ENCODE measurements at regions not wholly inside any gene's neighbourhood (a gene's known extent, or its start where the extent isn't known, plus 50 kb on each side); places are given as distances from the start of the nearest gene placed in this dataset.

DNA sequence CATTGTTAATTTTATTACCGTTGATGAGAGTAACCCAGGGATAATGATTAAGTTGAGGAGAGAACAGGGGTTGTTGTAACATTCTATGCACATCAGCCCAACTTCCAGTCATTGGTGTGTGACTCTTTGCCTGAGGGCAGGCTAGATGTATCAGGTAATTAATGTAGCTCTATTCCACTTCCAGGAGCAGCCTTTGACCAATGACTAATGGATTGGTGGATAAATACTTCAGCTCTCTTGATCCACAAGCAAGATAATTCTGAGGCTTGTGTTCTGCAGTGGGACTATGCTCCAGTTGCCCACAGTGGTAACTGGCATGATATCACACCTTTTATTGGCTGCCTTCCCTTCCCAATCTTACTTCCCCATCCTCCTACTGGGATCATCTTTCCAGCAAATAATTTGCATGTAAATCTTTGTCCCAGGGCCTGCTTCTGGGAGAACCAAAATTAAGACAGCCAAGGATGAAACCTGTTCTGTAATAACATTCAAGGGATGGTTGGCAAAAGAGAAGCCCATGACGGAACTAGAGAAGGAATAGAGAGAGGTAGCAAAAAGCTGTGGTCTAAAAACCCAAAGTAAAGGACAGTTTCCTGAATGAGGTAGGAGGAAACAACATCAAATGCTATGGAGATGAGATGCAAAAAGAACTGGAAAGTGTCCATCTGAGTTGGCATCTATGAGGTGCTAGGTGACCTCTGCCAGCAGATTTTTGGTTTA, 241.4 kb upstream of the RPS6KA3 start:
- TF ChIP-seq, protein P1, sequence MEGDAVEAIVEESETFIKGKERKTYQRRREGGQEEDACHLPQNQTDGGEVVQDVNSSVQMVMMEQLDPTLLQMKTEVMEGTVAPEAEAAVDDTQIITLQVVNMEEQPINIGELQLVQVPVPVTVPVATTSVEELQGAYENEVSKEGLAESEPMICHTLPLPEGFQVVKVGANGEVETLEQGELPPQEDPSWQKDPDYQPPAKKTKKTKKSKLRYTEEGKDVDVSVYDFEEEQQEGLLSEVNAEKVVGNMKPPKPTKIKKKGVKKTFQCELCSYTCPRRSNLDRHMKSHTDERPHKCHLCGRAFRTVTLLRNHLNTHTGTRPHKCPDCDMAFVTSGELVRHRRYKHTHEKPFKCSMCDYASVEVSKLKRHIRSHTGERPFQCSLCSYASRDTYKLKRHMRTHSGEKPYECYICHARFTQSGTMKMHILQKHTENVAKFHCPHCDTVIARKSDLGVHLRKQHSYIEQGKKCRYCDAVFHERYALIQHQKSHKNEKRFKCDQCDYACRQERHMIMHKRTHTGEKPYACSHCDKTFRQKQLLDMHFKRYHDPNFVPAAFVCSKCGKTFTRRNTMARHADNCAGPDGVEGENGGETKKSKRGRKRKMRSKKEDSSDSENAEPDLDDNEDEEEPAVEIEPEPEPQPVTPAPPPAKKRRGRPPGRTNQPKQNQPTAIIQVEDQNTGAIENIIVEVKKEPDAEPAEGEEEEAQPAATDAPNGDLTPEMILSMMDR (IDR thresholded peaks at IDR 0.05 in 2 of 3, conservative IDR thresholded peaks at IDR 0.05 in 1 of 3; ENCODE audit: borderline replicate concordance in 1 of 3, insufficient read depth in 1 of 3, low read depth in 2 of 3, low read length in 2 of 3), result no peak
- no peak for TF ChIP-seq EZH2 (IDR thresholded peaks at IDR 0.05)
- no peak for TF ChIP-seq POLR2AphosphoS5 (IDR thresholded peaks at IDR 0.05; ENCODE audit: low read depth, low read length)
- TF ChIP-seq, protein P2, sequence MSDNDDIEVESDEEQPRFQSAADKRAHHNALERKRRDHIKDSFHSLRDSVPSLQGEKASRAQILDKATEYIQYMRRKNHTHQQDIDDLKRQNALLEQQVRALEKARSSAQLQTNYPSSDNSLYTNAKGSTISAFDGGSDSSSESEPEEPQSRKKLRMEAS (IDR thresholded peaks at IDR 0.05), result no peak
